ENCODE measurements at regions not wholly inside any gene's neighbourhood (a gene's known extent, or its start where the extent isn't known, plus 50 kb on each side); places are given as distances from the start of the nearest gene placed in this dataset.

DNA sequence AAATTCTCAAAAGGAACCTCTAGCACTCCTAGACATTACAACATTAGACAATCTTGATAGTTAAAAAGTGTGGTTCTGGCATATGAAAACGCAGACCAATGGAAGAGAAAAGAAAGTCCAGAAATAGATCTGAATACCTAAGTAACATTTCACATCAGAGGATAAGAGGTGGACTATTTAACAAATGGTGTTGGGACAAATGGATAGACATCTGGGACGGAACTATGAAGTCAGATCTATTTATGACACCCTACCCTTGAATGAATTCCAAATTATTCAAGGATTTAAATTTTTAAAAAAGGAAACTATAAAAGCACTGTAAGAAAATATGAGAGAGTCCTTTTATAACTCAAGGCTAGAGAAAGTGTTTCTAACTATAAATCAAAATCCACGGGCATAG, 111.3 kb downstream of the SCN11A start:
- BruUV-seq (replicated peaks), result no TSS peak
- no peak overlapping the region for H2AK5ac ChIP-seq (ENCODE audit: low read depth, low read length)

More for the DNA sequence above, 111.3 kb downstream of the SCN11A start:
- no peak overlapping the region for H2BK5ac ChIP-seq (ENCODE audit: low read depth, low read length, poor library complexity, severe bottlenecking)
- no peak overlapping the region for H3K14ac ChIP-seq (replicated peaks; ENCODE audit: low read depth, low read length)
- no peak for DNase-seq
- H3K4me1 ChIP-seq (ENCODE audit: control insufficient read depth, insufficient read depth, low read length), result no peaks in the 10 kb centered on the region
- no peak overlapping the region for H2BK120ac ChIP-seq (ENCODE audit: low read depth, low read length)
- H3K23ac ChIP-seq (ENCODE audit: low read depth, low read length), result no peak overlapping the region
- intact Hi-C loops (cut with micrococcal nuclease), result no loop called here
- no peak for ATAC-seq (ENCODE audit: low read depth)
- H4K5ac ChIP-seq (ENCODE audit: low read depth, low read length), result no peak overlapping the region
- no peaks in the 10 kb centered on the region for H3K79me1 ChIP-seq (ENCODE audit: low read depth in 1 of 2, low read length in 2 of 2)
- no peak overlapping the region for H4K8ac ChIP-seq (ENCODE audit: low read depth in 2 of 2, low read length in 2 of 2)
- H3K4me3 ChIP-seq (ENCODE audit: insufficient read depth, low read depth, low read length), result no peak overlapping the region
- no peak overlapping the region for H3K9ac ChIP-seq (ENCODE audit: low read depth, low read length)
- no peaks in the 10 kb centered on the region for H3K27me3 ChIP-seq (ENCODE audit: control insufficient read depth, insufficient read depth, low read length)
- dilution Hi-C loops (cut with HindIII; ENCODE audit: low sequenced_read_pairs, unreplicated experiment), result no loop called here
- no peak overlapping the region for H2AFZ ChIP-seq (replicated peaks; ENCODE audit: low read length, poor library complexity)
- H3K4me2 ChIP-seq (ENCODE audit: low read depth, low read length), result no peak overlapping the region
- no peak overlapping the region for H2AK9ac ChIP-seq (replicated peaks; ENCODE audit: low read depth, low read length, poor library complexity)
- no peak overlapping the region for H2BK15ac ChIP-seq (ENCODE audit: low read depth, low read length)
- no peak overlapping the region for H4K91ac ChIP-seq (ENCODE audit: insufficient read depth, low read depth, low read length)
- H3K18ac ChIP-seq (ENCODE audit: low read depth, low read length), result no peak overlapping the region
- no peak overlapping the region for H3K4ac ChIP-seq (ENCODE audit: low read depth, low read length)
- no peaks in the 10 kb centered on the region for H3K9me1 ChIP-seq (ENCODE audit: insufficient read depth, low read length)
- ChIA-PET CTCF (no interaction called here), POLR2A (ENCODE audit: unreplicated experiment) (no interaction called here)
- H3K9me3 ChIP-seq (ENCODE audit: control insufficient read depth, insufficient read depth, low read length), result no peaks in the 10 kb centered on the region
- TF ChIP-seq RCOR1 (IDR thresholded peaks at IDR 0.05; ENCODE audit: insufficient replicate concordance, low read length) (no peak), CHD1 (IDR thresholded peaks at IDR 0.05; ENCODE audit: low read depth, low read length) (no peak), MAZ (IDR thresholded peaks at IDR 0.05; ENCODE audit: borderline replicate concordance, low read depth, low read length) (no peak), MXI1 (IDR thresholded peaks at IDR 0.05; ENCODE audit: borderline replicate concordance, low read depth, low read length) (no peak), POLR2A (IDR thresholded peaks at IDR 0.05; ENCODE audit: low read depth, low read length) (no peak), RAD21 (IDR thresholded peaks at IDR 0.05; ENCODE audit: low read length) (no peak), CEBPB (IDR thresholded peaks at IDR 0.05; ENCODE audit: low read depth, low read length) (no peak), FOS (IDR thresholded peaks at IDR 0.05; ENCODE audit: low read depth, low read length) (no peak), RFX5 (IDR thresholded peaks at IDR 0.05; ENCODE audit: low read depth, low read length) (no peak), SMC3 (IDR thresholded peaks at IDR 0.05; ENCODE audit: low read depth, low read length) (no peak), NFE2L2 (IDR thresholded peaks at IDR 0.05; ENCODE audit: low read depth, low read length) (no peak), BHLHE40 (IDR thresholded peaks at IDR 0.05; ENCODE audit: low read depth, low read length) (no peak), MAFK (IDR thresholded peaks at IDR 0.05; ENCODE audit: low read depth, low read length) (no peak)
- TF ChIP-seq, protein P1, sequence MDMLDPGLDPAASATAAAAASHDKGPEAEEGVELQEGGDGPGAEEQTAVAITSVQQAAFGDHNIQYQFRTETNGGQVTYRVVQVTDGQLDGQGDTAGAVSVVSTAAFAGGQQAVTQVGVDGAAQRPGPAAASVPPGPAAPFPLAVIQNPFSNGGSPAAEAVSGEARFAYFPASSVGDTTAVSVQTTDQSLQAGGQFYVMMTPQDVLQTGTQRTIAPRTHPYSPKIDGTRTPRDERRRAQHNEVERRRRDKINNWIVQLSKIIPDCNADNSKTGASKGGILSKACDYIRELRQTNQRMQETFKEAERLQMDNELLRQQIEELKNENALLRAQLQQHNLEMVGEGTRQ (IDR thresholded peaks at IDR 0.05; ENCODE audit: low read depth, low read length), result no peak
- TF ChIP-seq, protein P2, sequence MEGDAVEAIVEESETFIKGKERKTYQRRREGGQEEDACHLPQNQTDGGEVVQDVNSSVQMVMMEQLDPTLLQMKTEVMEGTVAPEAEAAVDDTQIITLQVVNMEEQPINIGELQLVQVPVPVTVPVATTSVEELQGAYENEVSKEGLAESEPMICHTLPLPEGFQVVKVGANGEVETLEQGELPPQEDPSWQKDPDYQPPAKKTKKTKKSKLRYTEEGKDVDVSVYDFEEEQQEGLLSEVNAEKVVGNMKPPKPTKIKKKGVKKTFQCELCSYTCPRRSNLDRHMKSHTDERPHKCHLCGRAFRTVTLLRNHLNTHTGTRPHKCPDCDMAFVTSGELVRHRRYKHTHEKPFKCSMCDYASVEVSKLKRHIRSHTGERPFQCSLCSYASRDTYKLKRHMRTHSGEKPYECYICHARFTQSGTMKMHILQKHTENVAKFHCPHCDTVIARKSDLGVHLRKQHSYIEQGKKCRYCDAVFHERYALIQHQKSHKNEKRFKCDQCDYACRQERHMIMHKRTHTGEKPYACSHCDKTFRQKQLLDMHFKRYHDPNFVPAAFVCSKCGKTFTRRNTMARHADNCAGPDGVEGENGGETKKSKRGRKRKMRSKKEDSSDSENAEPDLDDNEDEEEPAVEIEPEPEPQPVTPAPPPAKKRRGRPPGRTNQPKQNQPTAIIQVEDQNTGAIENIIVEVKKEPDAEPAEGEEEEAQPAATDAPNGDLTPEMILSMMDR (conservative IDR thresholded peaks at IDR 0.05; ENCODE audit: low read depth, low read length), result no peak
- TF ChIP-seq, protein P3, sequence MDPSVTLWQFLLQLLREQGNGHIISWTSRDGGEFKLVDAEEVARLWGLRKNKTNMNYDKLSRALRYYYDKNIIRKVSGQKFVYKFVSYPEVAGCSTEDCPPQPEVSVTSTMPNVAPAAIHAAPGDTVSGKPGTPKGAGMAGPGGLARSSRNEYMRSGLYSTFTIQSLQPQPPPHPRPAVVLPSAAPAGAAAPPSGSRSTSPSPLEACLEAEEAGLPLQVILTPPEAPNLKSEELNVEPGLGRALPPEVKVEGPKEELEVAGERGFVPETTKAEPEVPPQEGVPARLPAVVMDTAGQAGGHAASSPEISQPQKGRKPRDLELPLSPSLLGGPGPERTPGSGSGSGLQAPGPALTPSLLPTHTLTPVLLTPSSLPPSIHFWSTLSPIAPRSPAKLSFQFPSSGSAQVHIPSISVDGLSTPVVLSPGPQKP (IDR thresholded peaks at IDR 0.05; ENCODE audit: borderline replicate concordance, low read depth, low read length), result no peak
- no peaks in the 10 kb centered on the region for H3K36me3 ChIP-seq (ENCODE audit: control insufficient read depth, insufficient read depth, low read length)
- in situ Hi-C loops (cut with MboI; ENCODE audit: low sequenced_read_pairs), result no loop called here
- H4K20me1 ChIP-seq (ENCODE audit: insufficient read depth, low read length), result no peaks in the 10 kb centered on the region
- H2BK20ac ChIP-seq (ENCODE audit: low read depth, low read length), result no peak overlapping the region
- no peak overlapping the region for H3K56ac ChIP-seq (ENCODE audit: extremely low read depth, insufficient read depth, low read length)
- no peak overlapping the region for H3K27ac ChIP-seq (ENCODE audit: insufficient read depth, low read length)
- no CpG with 5 or more reads among the region's 3 CpGs for WGBS, 2 experiments (ENCODE audit: extremely low coverage in 2 of 2, insufficient read length in 1 of 2)

Measured in IMR-90 (cell line).